H9 (cell line): ENCODE measurements at regions not wholly inside any gene's neighbourhood (a gene's known extent, or its start where the extent isn't known, plus 50 kb on each side); places are given as distances from the start of the nearest gene placed in this dataset.

Experiments
- DNase-seq: peaks from one replicate; pipeline ENCODE4 v3.0.0-alpha.2; 2017
- H2AFZ ChIP-seq: one replicate; pipeline ENCODE4 v1.6.1; 2013; ENCODE audit warnings: mild to moderate bottlenecking, low read length, control low read depth, moderate library complexity
- H2AK5ac ChIP-seq: 2 replicates; pipeline ENCODE4 v1.6.1; 2013; ENCODE audit warnings: low read length, control low read depth, mixed read lengths; ENCODE audit not compliant: insufficient read length
- H2BK120ac ChIP-seq: one replicate; pipeline ENCODE4 v1.6.1; 2013; ENCODE audit warnings: low read depth, mild to moderate bottlenecking, low read length, control low read depth, inconsistent platforms; ENCODE audit not compliant: poor library complexity, severe bottlenecking
- H2BK12ac ChIP-seq: 2 replicates; pipeline ENCODE4 v1.6.1; 2013; ENCODE audit warnings: low read length, control low read depth, mixed read lengths, low read depth; ENCODE audit not compliant: insufficient read length
- H2BK15ac ChIP-seq: 2 replicates; pipeline ENCODE4 v1.6.1; 2013; ENCODE audit warnings: low read depth, low read length, control low read depth
- H2BK20ac ChIP-seq: one replicate; pipeline ENCODE4 v1.6.1; 2013; ENCODE audit warnings: low read depth, mild to moderate bottlenecking, low read length, control low read depth, inconsistent platforms; ENCODE audit not compliant: poor library complexity, severe bottlenecking
- H2BK5ac ChIP-seq: 2 replicates; pipeline ENCODE4 v1.6.1; 2013; ENCODE audit warnings: low read length, control low read depth, mixed read lengths; ENCODE audit not compliant: insufficient read length
- H3K14ac ChIP-seq: 2 replicates; pipeline ENCODE4 v1.6.1; 2013; ENCODE audit warnings: low read length, control low read depth; ENCODE audit not compliant: insufficient read depth
- H3K18ac ChIP-seq: 2 replicates; pipeline ENCODE4 v1.6.1; 2013; ENCODE audit warnings: low read depth, mild to moderate bottlenecking, mixed read lengths, low read length, control low read depth; ENCODE audit not compliant: insufficient read length
- H3K23ac ChIP-seq: 2 replicates; pipeline ENCODE4 v1.6.1; 2013; ENCODE audit warnings: low read length, control low read depth, mixed read lengths, low read depth; ENCODE audit not compliant: insufficient read length
- H3K23me2 ChIP-seq: 2 replicates; pipeline ENCODE4 v1.6.1; 2013; ENCODE audit warnings: low read depth, mild to moderate bottlenecking, mixed read lengths, low read length, control low read depth; ENCODE audit not compliant: insufficient read length, poor library complexity, severe bottlenecking
- H3K27ac ChIP-seq: 2 replicates; pipeline ENCODE4 v1.5.1; 2013; ENCODE audit warnings: low read length, control low read depth, mixed read lengths, low read depth; ENCODE audit not compliant: insufficient read length
- H3K27me3 ChIP-seq: 2 replicates; pipeline ENCODE4 v1.6.1; 2013; ENCODE audit warnings: low read length, control low read depth, inconsistent platforms; ENCODE audit not compliant: insufficient read depth
- H3K4ac ChIP-seq: 2 replicates; pipeline ENCODE4 v1.6.1; 2013; ENCODE audit warnings: low read depth, mild to moderate bottlenecking, control low read depth, inconsistent platforms, low read length, moderate library complexity
- H3K4me1 ChIP-seq: 2 replicates; pipeline ENCODE4 v1.6.1; 2013; ENCODE audit warnings: low read length, control low read depth, inconsistent platforms; ENCODE audit not compliant: insufficient read depth
- H3K4me2 ChIP-seq: 2 replicates; pipeline ENCODE4 v1.6.1; 2013; ENCODE audit warnings: low read length, control low read depth, mixed read lengths; ENCODE audit not compliant: insufficient read length, insufficient read depth
- H3K56ac ChIP-seq: 2 replicates; pipeline ENCODE4 v1.6.1; 2013; ENCODE audit warnings: low read depth, mild to moderate bottlenecking, mixed read lengths, low read length, control low read depth; ENCODE audit not compliant: insufficient read length
- H3K79me1 ChIP-seq: 2 replicates; pipeline ENCODE4 v1.6.1; 2013; ENCODE audit warnings: low read depth, mild to moderate bottlenecking, moderate library complexity, low read length, control low read depth, inconsistent platforms; ENCODE audit not compliant: insufficient read depth, poor library complexity, severe bottlenecking
- H3K79me2 ChIP-seq: 2 replicates; pipeline ENCODE4 v1.6.1; 2013; ENCODE audit warnings: low read length, control low read depth, inconsistent platforms; ENCODE audit not compliant: insufficient read depth
- H3K9ac ChIP-seq: 2 replicates; pipeline ENCODE4 v1.6.1; 2013; ENCODE audit warnings: low read length, control low read depth, mixed read lengths; ENCODE audit not compliant: insufficient read length; ENCODE audit errors: extremely low read depth
- H3K9me3 ChIP-seq: one replicate; pipeline ENCODE4 v1.6.1; 2013; ENCODE audit warnings: low read depth, low read length, inconsistent platforms; ENCODE audit not compliant: control insufficient read depth
- H3T11ph ChIP-seq: one replicate; pipeline ENCODE4 v1.6.1; 2013; ENCODE audit warnings: mild to moderate bottlenecking, low read length, control low read depth, inconsistent platforms
- H4K20me1 ChIP-seq: one replicate; pipeline ENCODE4 v1.6.1; 2013; ENCODE audit not compliant: control insufficient read depth, insufficient read length, insufficient read depth
- H4K5ac ChIP-seq: 2 replicates; pipeline ENCODE4 v1.6.1; 2013; ENCODE audit warnings: low read depth, mild to moderate bottlenecking, mixed read lengths, low read length, control low read depth; ENCODE audit not compliant: insufficient read length
- H4K8ac ChIP-seq: replicated peaks from 2 replicates; pipeline ENCODE4 v1.6.1; 2013; ENCODE audit warnings: low read length, control low read depth, mixed read lengths, low read depth; ENCODE audit not compliant: insufficient read length
- H4K91ac ChIP-seq: 2 replicates; pipeline ENCODE4 v1.6.1; 2013; ENCODE audit warnings: low read depth, mild to moderate bottlenecking, moderate library complexity, mixed read lengths, low read length, control low read depth; ENCODE audit not compliant: insufficient read length
- H3K27ac Mint-ChIP-seq, 3 experiments: 2 replicates in 2 of 3; 3 replicates in 1 of 3; pipeline ENCODE4 v1.8.0; 2020 to 2021; ENCODE audit warnings: mixed read lengths in 3 of 3, mild to moderate bottlenecking in 1 of 3, moderate library complexity in 1 of 3
- H3K27me3 Mint-ChIP-seq: 2 replicates; pipeline ENCODE4 v1.8.0; 2021; ENCODE audit warnings: low read depth, mild to moderate bottlenecking, moderate library complexity, mixed read lengths
- H3K36me3 Mint-ChIP-seq, 3 experiments: 2 replicates in 2 of 3; 3 replicates in 1 of 3; pipeline ENCODE4 v1.8.0; 2020 to 2021; ENCODE audit warnings: low read depth in 3 of 3, mixed read lengths in 3 of 3; ENCODE audit not compliant: insufficient read depth in 1 of 3
- H3K4me1 Mint-ChIP-seq, 2 experiments: 2 replicates each; pipeline ENCODE4 v1.8.0; 2020; ENCODE audit warnings: mixed read lengths in 2 of 2
- H3K4me3 Mint-ChIP-seq, 2 experiments: 2 replicates in 1 of 2; 3 replicates in 1 of 2; pipeline ENCODE4 v1.8.0; 2020 to 2021; ENCODE audit warnings: mild to moderate bottlenecking in 2 of 2, mixed read lengths in 2 of 2, moderate library complexity in 1 of 2
- H3K9me3 Mint-ChIP-seq, 2 experiments: 2 replicates in 1 of 2; 3 replicates in 1 of 2; pipeline ENCODE4 v1.8.0; 2020; ENCODE audit warnings: mild to moderate bottlenecking in 2 of 2, mixed read lengths in 2 of 2, moderate library complexity in 1 of 2
- CTCF ChIP-seq: fragments of 200-600 bp; sonication (generic); conservative IDR thresholded peaks from 3 replicates; pipeline ENCODE4 v1.8.0; 2021; ENCODE audit warnings: antibody characterized with exemption, mild to moderate bottlenecking

GRCh38 chr6:55643861-55644260 is 64.9 kb upstream of the HMGCLL1 start:
- H3K27ac ChIP-seq, result no peak overlapping the region
- Mint-ChIP-seq H3K36me3 (peaks cover 0 to 18% (median 0%) of the 10 kb centered on the region in 3 experiments; a peak in 3 of 7 replicates), H3K4me1 (peaks cover under 1% of the 10 kb centered on the region in 2 experiments; a peak in 3 of 4 replicates), H3K27me3 (no peaks in the 10 kb centered on the region; the same call in 1 of the 2 replicates), H3K4me3 (no peak overlapping the region), H3K27ac (no peak overlapping the region), H3K9me3 (peaks cover 3 to 14% of the 10 kb centered on the region in 2 experiments; a peak in 1 of 5 replicates)
- H2BK12ac ChIP-seq, result no peak overlapping the region
- no peak overlapping the region for H3K9ac ChIP-seq
- no peak overlapping the region for H2BK5ac ChIP-seq
- H3K23ac ChIP-seq, result no peak overlapping the region
- no peaks in the 10 kb centered on the region for H3K79me2 ChIP-seq
- no peaks in the 10 kb centered on the region for H3K23me2 ChIP-seq
- no peak overlapping the region for H2BK20ac ChIP-seq
- H3K14ac ChIP-seq, result no peak overlapping the region
- no peaks in the 10 kb centered on the region for H3K27me3 ChIP-seq
- no peak for DNase-seq
- H3K79me1 ChIP-seq, result no peaks in the 10 kb centered on the region
- no peak overlapping the region for H3K4me2 ChIP-seq
- H2BK120ac ChIP-seq, result no peak overlapping the region
- H2AK5ac ChIP-seq, result no peak overlapping the region
- H2AFZ ChIP-seq, result no peak overlapping the region
- TF ChIP-seq CTCF, result no peak
- no peak overlapping the region for H4K8ac ChIP-seq
- H3K4ac ChIP-seq, result no peak overlapping the region
- H3T11ph ChIP-seq, result no peak overlapping the region
- H4K20me1 ChIP-seq, result no peaks in the 10 kb centered on the region
- H4K5ac ChIP-seq, result no peak overlapping the region
- H3K9me3 ChIP-seq, result no peaks in the 10 kb centered on the region
- no peak overlapping the region for H3K18ac ChIP-seq
- no peak overlapping the region for H2BK15ac ChIP-seq
- no peaks in the 10 kb centered on the region for H3K4me1 ChIP-seq
- no peak overlapping the region for H3K56ac ChIP-seq
- no peak overlapping the region for H4K91ac ChIP-seq
